NT2/D1 (cell line): ENCODE measurements at regions not wholly inside any gene's neighbourhood (a gene's known extent, or its start where the extent isn't known, plus 50 kb on each side); places are given as distances from the start of the nearest gene placed in this dataset.

Experiments
- YY1 ChIP-seq: IDR thresholded peaks from 2 replicates; pipeline ENCODE4 v1.6.1; 2011; ENCODE audit not compliant: insufficient read length, insufficient read depth
- ZNF274 ChIP-seq: IDR thresholded peaks from 2 replicates; pipeline ENCODE4 v1.6.1; 2011; ENCODE audit warnings: mild to moderate bottlenecking, low read depth, low read length

- TF ChIP-seq ZNF274 (no peak), YY1 (no peak)
Observed at GRCh38 chr1:5768014-5768413, 224.2 kb downstream of the NPHP4 start.
